Activated CD4-positive, alpha-beta T cell treated with anti-CD3 and anti-CD28 coated beads, Interleukin-2, amount 10 ng/mL, durations not matched to agents 24 days and 14 days (primary cell): ENCODE measurements at regions not wholly inside any gene's neighbourhood (a gene's known extent, or its start where the extent isn't known, plus 50 kb on each side); places are given as distances from the start of the nearest gene placed in this dataset.
"Not testable (repeated sequence)": the region's sequence is repeated elsewhere in the genome, so short reads cannot be mapped to it uniquely, and the experiment has no call there.

Experiments
- DNase-seq: peaks from one replicate; pipeline ENCODE4 v3.0.0; 2022
- H3K27ac Mint-ChIP-seq: one replicate; pipeline ENCODE4 v1.8.0; 2022; ENCODE audit warnings: mild to moderate bottlenecking, mixed read lengths
- H3K27me3 Mint-ChIP-seq: one replicate; pipeline ENCODE4 v1.8.0; 2022; ENCODE audit warnings: mixed read lengths
- H3K36me3 Mint-ChIP-seq: one replicate; pipeline ENCODE4 v1.8.0; 2022; ENCODE audit warnings: low read depth, mild to moderate bottlenecking, mixed read lengths
- H3K4me1 Mint-ChIP-seq: one replicate; pipeline ENCODE4 v1.8.0; 2021; ENCODE audit warnings: mixed read lengths
- H3K4me3 Mint-ChIP-seq: one replicate; pipeline ENCODE4 v1.8.0; 2022; ENCODE audit warnings: mild to moderate bottlenecking, moderate library complexity, mixed read lengths
- H3K9me3 Mint-ChIP-seq: one replicate; pipeline ENCODE4 v1.8.0; 2021; ENCODE audit warnings: mixed read lengths
- intact Hi-C: fragments of 100-400 bp; cut with micrococcal nuclease; formaldehyde crosslinking; loops from one replicate; pipeline ENCODE4 v1.15.1; 2023

DNA sequence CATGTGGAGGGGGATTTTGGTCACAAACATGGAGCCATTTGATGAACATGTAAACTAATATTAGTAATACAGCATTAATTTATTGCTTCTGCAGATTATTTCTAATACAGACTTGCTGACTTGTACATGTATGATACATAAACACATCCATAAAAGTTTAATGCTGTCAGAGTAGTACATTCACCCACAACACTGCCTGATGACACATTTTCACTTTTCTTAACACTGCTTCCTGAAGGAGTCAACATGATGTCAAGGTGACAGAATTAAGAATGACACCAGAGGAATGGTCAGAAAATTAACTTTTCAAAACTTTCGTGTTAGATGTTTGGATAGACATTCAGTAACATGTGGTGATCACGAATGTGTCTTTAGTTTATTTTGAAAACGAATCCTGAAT, 199.4 kb downstream of the SATB1 start:
- H3K9me3 Mint-ChIP-seq = no peaks in the 10 kb centered on the region
- peaks cover 10% of the 10 kb centered on the region for H3K4me1 Mint-ChIP-seq
- H3K27ac Mint-ChIP-seq = no peak overlapping the region
- H3K27me3 Mint-ChIP-seq = peaks cover 4% of the 10 kb centered on the region
- intact Hi-C loops = no loop called here
- no peak overlapping the region for H3K4me3 Mint-ChIP-seq
- DNase-seq = no peak
- H3K36me3 Mint-ChIP-seq = no peaks in the 10 kb centered on the region

DNA sequence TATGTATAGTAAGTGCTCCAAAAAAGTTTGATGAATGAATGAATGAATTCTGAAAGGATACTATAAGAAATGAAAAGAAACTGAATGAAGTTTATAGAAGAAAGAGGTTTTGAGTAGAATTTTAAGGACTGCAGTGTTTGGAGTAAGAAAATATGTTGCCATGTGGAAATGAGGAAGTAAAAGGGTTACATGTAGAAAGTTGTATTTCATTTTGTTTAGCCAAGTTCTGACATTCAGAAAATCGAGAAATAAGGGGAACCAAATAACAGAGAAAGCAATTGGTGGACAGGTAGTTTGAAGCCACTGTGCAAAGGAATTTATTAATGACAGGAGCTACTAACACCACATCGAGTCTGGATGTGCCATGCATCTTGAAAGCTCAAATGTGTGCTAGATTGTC, 200.7 kb downstream of the SATB1 start:
- H3K9me3 Mint-ChIP-seq = no peaks in the 10 kb centered on the region
- H3K27me3 Mint-ChIP-seq = peaks cover 3% of the 10 kb centered on the region
- H3K4me1 Mint-ChIP-seq = peaks cover 10% of the 10 kb centered on the region
- H3K4me3 Mint-ChIP-seq = no peak overlapping the region
- DNase-seq = no peak
- no peak overlapping the region for H3K27ac Mint-ChIP-seq
- H3K36me3 Mint-ChIP-seq = no peaks in the 10 kb centered on the region
- intact Hi-C loops = no loop called here

DNA sequence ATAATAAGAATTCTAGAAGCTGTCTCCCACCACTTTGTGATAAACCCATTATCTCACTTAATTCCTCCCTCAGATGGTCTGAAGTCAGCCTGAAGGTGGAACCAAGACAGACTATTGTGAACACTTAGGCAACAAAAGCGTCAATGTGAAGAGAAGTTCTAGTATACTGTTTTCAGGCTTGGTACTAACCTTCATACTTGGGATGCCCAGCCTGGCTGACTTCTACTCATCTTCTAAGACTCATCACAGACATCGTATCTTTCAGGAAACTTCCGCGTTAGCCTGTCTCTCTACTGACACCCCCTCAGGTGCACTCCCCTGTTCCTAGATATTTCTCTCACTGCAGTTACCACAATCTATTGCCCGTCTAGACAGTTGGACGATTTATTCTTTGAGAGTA, 201.2 kb downstream of the SATB1 start:
- Mint-ChIP-seq H3K4me3 (no peak overlapping the region), H3K36me3 (no peaks in the 10 kb centered on the region), H3K4me1 (peaks cover 10% of the 10 kb centered on the region), H3K27ac (no peak overlapping the region), H3K27me3 (peaks cover 1% of the 10 kb centered on the region), H3K9me3 (no peaks in the 10 kb centered on the region)
- intact Hi-C loops = no loop called here
- DNase-seq = no peak

DNA sequence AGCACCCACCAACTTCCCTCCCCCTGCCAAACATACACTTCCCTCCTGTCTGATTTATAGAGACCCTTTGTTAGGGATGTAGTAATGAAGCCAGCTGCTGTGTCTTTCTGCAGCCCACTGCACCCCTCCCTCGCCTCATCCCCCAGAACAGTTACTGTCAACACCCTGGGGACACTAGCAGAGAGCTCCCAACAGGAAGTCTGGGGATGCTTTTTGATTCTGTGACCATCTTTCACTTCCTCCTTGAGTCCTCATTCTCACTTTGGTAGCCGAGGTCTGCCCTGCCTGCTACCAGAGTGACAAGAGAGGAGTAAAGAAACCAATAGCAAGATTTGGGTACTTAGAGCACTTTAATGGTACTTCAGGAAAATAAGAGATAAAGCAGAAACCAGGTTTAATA, 201.6 kb downstream of the SATB1 start:
- H3K4me3 Mint-ChIP-seq = no peak overlapping the region

DNA sequence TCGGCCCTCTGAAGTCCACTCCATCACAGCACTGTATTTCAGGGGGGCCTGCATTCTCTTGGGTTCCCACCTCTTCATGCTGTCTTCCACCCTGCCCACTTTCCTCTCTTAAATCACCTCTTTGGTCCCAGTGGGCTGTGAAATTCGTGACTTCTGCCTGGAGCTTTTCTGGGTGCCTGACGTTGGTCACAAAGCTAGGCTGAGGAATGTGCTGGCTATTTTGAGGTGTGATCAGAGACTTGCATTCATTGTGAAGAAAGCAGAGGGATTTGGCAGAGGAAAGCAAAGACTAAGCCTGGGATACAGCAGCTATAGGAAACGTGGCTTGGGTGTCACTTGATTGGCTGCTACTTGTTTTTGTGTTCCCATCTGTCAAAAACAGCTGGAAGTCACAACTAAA, 202.5 kb downstream of the SATB1 start:
- no peak overlapping the region for H3K27ac Mint-ChIP-seq
- H3K4me3 Mint-ChIP-seq = no peak overlapping the region
- H3K4me1 Mint-ChIP-seq = peaks cover 10% of the 10 kb centered on the region
- H3K27me3 Mint-ChIP-seq = no peaks in the 10 kb centered on the region
- intact Hi-C loops = no loop called here
- no peaks in the 10 kb centered on the region for H3K9me3 Mint-ChIP-seq
- no peaks in the 10 kb centered on the region for H3K36me3 Mint-ChIP-seq
- DNase-seq = no peak

More for the DNA sequence above, 201.6 kb downstream of the SATB1 start:
- Mint-ChIP-seq H3K9me3 (no peaks in the 10 kb centered on the region), H3K4me1 (peaks cover 10% of the 10 kb centered on the region), H3K27ac (no peak overlapping the region), H3K27me3 (no peaks in the 10 kb centered on the region), H3K36me3 (no peaks in the 10 kb centered on the region)
- intact Hi-C loops = no loop called here
- no peak for DNase-seq

DNA sequence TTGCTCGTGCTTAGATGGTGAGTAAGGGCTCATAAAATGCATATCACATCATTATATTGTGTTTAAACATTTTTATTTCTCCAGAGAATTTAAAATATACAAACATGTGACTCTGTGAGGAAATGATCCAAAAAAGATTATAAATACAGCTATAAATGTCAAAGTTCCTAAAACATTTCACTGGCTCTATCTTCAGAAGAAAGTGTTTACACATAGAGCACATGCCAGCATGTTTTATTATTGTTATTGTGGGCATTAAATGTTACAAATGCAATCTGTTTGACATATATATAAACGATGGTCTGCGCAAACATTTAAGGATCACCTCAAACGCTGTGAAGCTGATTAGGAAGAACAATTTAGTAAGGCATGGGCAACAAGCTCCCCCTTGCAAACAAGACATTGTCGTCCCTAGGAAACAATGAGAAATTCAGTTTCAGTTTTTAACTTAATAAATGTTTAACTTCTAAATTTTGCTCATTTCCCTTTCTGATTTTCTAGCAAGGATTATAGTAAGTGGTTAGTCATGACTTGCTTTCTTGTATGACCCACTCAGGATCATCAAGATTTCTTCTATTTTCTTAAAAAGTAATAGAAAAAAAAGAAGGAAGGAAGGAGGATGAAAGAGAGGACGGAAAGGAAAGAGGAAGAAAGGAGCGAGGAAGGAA, 207.5 kb downstream of the SATB1 start:
- H3K9me3 Mint-ChIP-seq = no peaks in the 10 kb centered on the region
- no peaks in the 10 kb centered on the region for H3K36me3 Mint-ChIP-seq
- H3K27me3 Mint-ChIP-seq = no peaks in the 10 kb centered on the region
- H3K27ac Mint-ChIP-seq = no peak overlapping the region
- DNase-seq = no peak
- intact Hi-C loops = no loop called here
- peaks cover 2% of the 10 kb centered on the region for H3K4me1 Mint-ChIP-seq
- no peak overlapping the region for H3K4me3 Mint-ChIP-seq

DNA sequence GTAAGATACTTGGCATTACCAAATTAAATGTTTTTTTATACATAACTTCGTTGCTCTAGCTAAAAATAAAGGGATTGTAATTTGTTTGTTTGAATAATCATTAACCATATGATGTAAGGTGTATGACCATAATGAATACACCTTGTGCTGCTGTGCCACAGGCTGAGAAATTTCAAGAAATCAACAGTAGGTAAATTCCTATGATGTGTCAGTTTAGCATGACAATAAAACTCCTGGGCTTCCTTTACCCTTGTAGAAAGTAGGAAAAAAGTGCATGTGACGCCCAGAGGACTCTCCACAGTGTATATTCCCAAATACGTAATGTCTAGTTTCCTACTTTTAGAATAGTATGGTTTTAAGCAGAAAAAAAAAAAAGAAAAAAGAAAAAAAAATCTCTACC, 208.1 kb downstream of the SATB1 start:
- H3K27me3 Mint-ChIP-seq = no peaks in the 10 kb centered on the region
- no peak for DNase-seq
- H3K36me3 Mint-ChIP-seq = no peaks in the 10 kb centered on the region
- H3K27ac Mint-ChIP-seq = no peak overlapping the region
- intact Hi-C loops = no loop called here
- H3K4me1 Mint-ChIP-seq = peaks cover 2% of the 10 kb centered on the region
- H3K9me3 Mint-ChIP-seq = no peaks in the 10 kb centered on the region
- no peak overlapping the region for H3K4me3 Mint-ChIP-seq

DNA sequence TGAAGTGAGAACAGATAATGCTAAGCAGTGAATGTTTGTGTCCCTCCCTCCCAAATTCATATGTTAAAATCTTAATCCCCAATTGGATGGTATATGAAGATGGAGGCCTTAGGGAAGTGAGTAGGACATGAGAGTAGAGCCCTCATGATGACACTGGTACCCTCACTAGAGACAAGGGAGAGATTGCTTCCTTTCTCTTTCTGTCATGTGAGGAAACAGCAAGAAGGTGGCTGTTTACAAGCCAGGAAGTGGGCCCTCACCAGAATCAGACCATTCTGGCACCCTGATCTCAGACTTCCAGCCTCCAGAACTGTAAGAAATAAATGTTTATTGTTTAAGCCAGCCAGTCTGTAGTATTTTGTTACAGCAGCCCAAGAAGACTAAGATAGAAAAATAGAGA, 209.5 kb downstream of the SATB1 start:
- H3K4me3 Mint-ChIP-seq = no peak overlapping the region
- intact Hi-C loops = no loop called here
- DNase-seq = no peak
- no peaks in the 10 kb centered on the region for H3K9me3 Mint-ChIP-seq
- H3K4me1 Mint-ChIP-seq = peaks cover 2% of the 10 kb centered on the region
- no peaks in the 10 kb centered on the region for H3K27me3 Mint-ChIP-seq
- no peak overlapping the region for H3K27ac Mint-ChIP-seq
- H3K36me3 Mint-ChIP-seq = no peaks in the 10 kb centered on the region

DNA sequence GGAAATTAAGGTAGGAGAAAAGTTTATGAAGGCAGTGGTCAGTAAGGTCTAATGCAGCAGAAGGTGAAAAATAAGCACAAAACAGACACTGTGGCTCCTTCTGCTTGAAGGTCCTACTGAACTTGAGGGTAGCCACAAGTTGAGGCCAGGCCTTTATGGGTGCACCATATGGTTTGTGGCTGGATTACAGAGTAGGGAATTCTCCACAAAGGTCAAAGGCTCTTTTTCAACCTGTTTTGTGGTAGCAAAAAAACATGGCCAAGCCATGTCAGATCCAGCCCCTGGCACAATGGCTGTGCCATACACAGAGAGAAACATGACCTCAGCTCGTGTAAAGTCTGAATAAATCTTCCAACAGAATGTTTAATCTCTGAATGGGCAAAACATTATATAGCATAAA, 214.0 kb downstream of the SATB1 start:
- Mint-ChIP-seq H3K27me3 (no peaks in the 10 kb centered on the region), H3K4me1 (peaks cover 13% of the 10 kb centered on the region), H3K9me3 (peaks cover 5% of the 10 kb centered on the region), H3K4me3 (no peak overlapping the region), H3K36me3 (no peaks in the 10 kb centered on the region), H3K27ac (no peak overlapping the region)
- intact Hi-C loops = no loop called here
- no peak for DNase-seq

DNA sequence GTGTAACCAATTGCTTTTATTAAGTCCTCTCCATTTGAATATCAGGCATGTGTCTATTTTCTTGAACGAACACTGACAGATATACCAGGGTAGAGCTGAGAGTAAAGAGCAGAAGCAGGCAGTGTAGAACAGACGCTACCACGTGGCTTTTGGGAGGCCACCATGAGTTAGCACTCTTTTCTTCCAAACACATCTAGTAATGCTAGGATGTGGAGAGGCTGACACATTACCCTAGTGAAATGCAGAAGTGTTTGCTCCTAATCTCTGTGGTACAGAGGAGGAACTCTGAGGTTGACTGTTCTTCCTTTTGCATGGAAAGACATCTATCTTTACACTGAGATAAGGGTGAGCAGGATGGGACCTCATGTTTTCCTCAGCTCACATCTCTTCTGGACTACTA, 216.3 kb downstream of the SATB1 start:
- DNase-seq = no peak
- Mint-ChIP-seq H3K9me3 (peaks cover 9% of the 10 kb centered on the region), H3K4me3 (no peak overlapping the region), H3K27me3 (peaks cover 4% of the 10 kb centered on the region), H3K27ac (peak overlapping the region; percentile 39), H3K36me3 (no peaks in the 10 kb centered on the region), H3K4me1 (peaks cover 12% of the 10 kb centered on the region)
- intact Hi-C loops = no loop called here

DNA sequence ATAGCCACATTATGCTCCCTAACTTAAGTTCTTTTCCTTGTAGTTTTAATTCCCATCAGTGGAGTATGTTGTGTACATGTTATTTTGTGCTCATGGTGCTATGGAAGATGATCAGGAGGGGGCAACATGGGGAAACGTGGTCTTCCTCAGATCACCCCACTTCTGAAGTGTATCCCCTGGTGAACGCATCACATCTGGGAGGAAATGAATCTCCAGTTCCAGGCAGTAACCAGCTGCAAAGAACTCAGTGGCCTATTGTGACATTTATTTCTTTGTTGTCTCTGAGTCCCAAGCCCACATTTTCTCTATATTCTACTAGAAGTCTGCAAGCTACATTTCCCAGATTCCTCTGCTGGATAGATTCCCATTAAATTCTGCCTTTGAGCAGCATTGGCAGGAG, 217.0 kb downstream of the SATB1 start:
- no peak overlapping the region for H3K27ac Mint-ChIP-seq
- H3K36me3 Mint-ChIP-seq = no peaks in the 10 kb centered on the region
- peaks cover 4% of the 10 kb centered on the region for H3K27me3 Mint-ChIP-seq
- H3K4me1 Mint-ChIP-seq = peaks cover 12% of the 10 kb centered on the region
- no peak for DNase-seq
- peaks cover 9% of the 10 kb centered on the region for H3K9me3 Mint-ChIP-seq
- intact Hi-C loops = no loop called here
- no peak overlapping the region for H3K4me3 Mint-ChIP-seq

DNA sequence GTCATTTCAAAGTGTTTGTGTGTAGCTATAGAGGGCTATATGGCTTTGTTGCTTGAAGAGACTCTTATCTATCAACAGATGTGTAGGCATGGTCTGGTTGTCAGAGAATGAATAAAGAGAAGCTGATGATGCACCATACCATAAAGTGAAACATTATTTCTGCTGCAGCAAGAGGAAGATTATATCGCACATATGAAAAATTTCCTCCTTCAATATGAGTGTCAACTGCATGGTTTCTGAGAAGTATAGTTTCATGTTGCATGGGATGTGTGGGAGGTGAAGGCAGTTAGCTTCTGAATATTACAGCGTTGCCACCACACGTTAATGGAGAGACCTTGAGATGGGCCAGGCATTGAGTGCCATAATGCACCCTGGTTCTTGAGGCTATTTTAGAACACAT, 217.9 kb downstream of the SATB1 start:
- Mint-ChIP-seq H3K9me3 (peaks cover 9% of the 10 kb centered on the region), H3K27ac (peak overlapping the region; percentile 70), H3K4me1 (peaks cover 12% of the 10 kb centered on the region), H3K4me3 (no peak overlapping the region), H3K36me3 (no peaks in the 10 kb centered on the region), H3K27me3 (peaks cover 4% of the 10 kb centered on the region)
- intact Hi-C loops = loop anchor here (1.0 to 2.0 kb wide), 2 partner anchors 30 to 108 kb away; no protein-coding TSS in a partner anchor
- DNase-seq = no peak

DNA sequence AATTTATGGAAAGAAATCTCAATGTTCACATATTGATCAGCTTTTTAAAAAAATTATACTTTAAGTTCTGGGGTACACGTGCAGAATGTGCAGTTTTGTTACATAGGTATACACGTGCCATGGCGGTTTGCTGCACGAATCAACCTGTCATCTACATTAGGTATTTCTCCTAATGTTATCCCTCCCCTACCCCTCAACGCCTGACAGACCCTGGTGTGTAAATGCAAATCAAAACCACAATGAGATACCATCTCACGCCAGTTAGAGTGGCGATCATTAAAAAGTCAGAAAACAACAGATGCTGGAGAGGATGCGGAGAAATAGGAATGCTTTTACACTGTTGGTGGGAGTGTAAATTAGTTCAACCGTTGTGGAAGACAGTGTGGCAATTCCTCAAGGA, 219.4 kb downstream of the SATB1 start:
- H3K4me3 Mint-ChIP-seq, DNase-seq, H3K27me3 Mint-ChIP-seq, H3K9me3 Mint-ChIP-seq, H3K36me3 Mint-ChIP-seq, H3K27ac Mint-ChIP-seq: not testable (repeated sequence)
- peaks cover 12% of the 10 kb centered on the region for H3K4me1 Mint-ChIP-seq
- intact Hi-C loops = loop anchor here (2.0 kb wide), 1 partner anchor 31 kb away; no protein-coding TSS in a partner anchor

DNA sequence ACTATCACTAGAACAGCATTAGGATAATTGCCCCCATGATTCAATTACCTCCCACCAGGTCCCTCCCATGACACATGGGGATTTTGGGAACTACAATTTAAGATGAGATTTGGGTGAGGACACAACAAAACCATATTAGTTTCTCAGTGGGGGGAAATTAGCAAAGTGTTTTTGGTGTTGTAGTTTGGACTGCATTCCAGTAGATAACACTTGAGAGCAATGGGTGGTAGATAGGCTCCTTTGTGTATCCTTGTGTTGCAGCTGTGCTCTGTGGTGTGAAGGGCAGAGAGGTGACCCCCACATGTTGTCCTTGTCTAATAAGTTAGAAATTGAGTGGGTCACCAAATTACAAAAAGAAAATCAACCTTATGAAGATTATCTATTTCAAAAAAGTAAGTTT, 223.8 kb downstream of the SATB1 start:
- H3K9me3 Mint-ChIP-seq = peaks cover 4% of the 10 kb centered on the region
- H3K27ac Mint-ChIP-seq = no peak overlapping the region
- H3K4me3 Mint-ChIP-seq = no peak overlapping the region
- no peak for DNase-seq
- H3K4me1 Mint-ChIP-seq = no peaks in the 10 kb centered on the region
- H3K36me3 Mint-ChIP-seq = no peaks in the 10 kb centered on the region
- peaks cover 4% of the 10 kb centered on the region for H3K27me3 Mint-ChIP-seq
- intact Hi-C loops = no loop called here

DNA sequence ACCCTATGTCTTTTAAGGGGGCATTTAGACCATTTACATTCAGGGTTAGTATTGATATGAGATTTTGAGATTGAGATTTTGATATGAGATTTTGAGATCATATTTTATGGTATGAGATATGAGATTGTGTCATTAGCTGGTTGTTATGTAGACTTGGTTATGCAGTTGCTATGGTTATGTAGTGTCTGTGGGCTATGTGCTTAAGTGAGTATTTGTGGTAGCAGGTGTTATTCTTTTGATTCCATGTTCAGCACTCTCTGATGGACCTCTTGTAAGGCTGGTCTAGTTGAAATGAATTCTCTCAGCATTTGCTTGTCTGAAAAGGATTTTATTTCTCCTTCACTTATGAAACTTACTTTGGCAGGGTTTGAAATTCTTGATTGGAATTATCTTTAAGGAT, 225.4 kb downstream of the SATB1 start:
- H3K9me3 Mint-ChIP-seq = peaks cover 4% of the 10 kb centered on the region
- intact Hi-C loops = no loop called here

More for the DNA sequence above, 225.4 kb downstream of the SATB1 start:
- Mint-ChIP-seq H3K27ac (no peak overlapping the region), H3K4me1 (no peaks in the 10 kb centered on the region), H3K36me3 (no peaks in the 10 kb centered on the region), H3K27me3 (peaks cover 4% of the 10 kb centered on the region), H3K4me3 (no peak overlapping the region)
- no peak for DNase-seq
